CD4-positive, alpha-beta T cell treated with Interleukin-21 for 1 hour (primary cell): ENCODE measurements at regions not wholly inside any gene's neighbourhood (a gene's known extent, or its start where the extent isn't known, plus 50 kb on each side); places are given as distances from the start of the nearest gene placed in this dataset.

Source experiments
- DNase-seq: peaks from one replicate; pipeline ENCODE4 v3.0.0-alpha.2; 2020

DNA sequence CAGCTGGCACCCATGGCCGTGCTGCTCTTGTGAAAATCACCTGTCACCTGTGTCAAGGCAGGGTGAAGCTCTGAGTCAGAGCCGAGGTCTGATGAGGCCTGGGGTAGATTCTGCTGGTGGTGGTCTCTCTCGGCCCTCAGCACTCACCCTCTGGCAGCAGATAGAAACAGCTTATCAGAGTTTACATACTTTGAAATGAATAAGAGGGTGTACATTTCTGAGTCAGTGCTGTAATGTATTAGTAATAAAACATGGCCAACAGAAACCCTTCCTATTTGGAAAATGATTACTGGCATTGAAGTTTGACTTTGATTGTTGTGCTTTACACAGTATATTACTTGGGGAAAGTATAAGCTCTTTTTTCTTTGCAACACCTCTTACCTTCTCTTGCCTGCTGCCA lies 228.8 kb downstream of the SNX10 start:
- DNase-seq: no peak

DNA sequence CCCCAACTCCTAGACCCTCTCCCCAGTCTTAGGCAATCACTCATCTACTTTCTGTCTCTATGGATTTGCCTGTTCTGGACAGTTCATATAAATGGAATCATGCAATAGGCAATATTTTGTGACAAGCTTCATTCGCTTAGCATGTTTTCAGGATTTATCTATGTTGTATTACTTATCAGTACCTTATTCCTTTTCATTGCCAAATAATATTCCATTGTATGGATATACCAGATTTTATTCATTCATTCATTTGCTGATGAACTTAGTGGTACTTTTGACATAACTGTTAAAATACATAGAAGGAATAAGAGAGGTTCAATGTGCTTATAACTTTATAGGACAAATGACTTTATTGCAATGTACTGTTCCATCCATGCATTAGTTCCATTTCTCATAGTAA lies 231.0 kb downstream of the SNX10 start:
- DNase-seq: no peak

DNA sequence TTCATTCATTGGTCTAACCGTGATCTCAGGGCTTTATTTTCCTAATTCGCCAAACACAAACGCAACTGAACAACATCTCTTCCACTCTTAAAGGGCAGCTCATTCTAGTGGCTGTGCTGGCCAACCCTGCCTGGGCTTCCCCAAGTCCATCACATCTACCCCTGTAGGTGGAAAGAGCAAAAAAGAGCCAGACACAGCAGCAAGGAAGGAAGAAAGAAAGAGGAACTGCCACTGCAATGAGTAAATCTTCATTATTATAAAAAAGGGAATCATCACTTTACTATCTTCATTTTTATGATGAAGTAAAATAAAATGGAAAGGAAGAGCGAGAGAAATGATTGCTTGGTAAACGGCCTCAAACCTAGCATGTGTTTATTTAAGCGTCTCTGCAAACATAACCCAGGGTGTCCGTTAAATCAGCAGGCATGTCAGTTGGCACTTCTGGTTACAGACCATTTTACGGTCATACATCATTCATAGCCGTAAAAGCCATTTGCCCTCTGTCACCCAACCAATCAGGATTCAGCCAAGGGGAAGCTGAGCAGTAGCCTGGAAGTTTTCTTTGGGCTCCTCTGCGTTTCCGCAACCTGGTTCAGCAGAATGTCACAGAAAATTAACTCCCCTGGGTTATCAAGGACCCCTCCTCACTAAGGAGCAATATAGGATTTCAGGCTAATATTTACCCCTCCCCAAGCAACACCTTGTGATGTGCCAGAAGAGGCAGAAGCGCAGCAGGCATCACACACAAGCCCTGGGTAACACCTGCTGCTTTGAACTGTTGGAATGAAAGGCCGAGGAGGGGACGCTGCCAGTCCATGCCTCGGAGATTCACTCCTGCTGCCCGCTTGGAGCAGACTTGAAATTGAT lies 234.0 kb downstream of the SNX10 start:
- DNase-seq: no peak

DNA sequence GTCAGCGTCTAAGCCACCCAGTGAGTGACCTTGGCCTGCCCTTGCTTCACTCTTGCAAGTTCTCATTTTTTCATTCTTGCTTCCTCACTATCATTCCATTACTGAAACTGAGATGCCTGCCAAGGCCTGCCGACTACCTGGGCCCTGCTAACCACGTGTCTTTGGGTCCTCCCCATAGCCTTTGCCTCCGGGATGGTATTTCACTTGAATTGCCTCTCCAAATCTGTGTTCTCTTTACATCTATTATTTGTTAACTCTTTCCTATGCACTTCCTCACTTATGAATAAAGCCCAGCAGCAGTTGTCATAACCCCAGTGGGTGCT lies 234.6 kb downstream of the SNX10 start:
- DNase-seq: no peak

DNA sequence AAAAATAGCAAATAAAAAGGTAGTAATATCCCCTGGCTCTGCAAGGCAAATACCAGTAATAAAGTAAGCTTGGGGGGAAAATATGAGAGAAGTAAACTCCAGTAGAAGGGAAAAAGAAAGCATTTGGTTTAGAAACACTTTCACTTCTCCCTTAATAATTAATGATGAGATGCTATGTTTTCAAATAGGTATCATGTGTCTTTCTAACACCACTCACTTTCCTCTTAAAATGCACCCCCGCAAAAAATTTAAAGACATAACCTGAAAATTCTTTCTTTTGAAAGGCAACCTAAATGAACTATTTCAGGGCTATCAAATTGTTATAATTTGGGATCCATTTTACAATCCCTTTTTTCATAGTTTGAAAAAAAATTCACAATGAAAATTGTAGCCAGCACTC lies 240.3 kb downstream of the SNX10 start:
- no peak for DNase-seq

DNA sequence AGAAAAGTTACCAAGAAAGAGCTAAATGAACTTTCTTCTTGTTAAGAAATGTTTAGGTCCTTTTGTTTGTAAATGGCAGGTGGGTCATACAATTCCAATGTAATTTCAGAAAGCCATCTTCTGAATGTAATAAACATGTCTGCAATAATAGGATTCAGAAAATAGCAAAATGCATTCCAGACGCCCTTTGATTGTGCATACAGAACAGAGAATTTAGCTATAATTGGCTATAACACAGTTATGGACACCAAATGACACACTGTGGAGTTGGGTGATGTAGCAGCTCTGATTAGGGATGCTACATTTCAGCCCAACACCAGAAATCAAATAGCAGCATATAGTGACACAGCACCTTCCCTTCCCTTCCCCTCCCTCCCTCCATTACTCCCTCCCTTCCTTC lies 240.8 kb downstream of the SNX10 start:
- DNase-seq: no peak

DNA sequence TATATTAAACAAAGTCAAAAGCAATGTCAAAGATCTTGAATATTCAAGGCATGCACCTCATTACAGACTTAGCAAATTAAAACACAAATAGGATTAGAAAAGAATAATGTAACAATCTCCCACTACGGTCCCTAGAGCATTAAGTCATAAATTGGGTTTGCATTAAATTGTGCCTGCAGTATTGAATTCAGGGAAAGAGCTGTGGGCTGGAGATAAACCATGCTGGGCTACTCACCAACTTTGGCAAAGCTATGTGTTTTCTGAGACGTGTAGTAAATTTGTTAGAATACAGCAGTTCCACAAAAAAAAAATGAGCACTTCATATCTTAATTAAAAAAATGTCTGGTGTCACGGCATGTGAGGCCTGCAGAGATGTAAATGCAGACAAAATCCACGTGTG lies 241.6 kb downstream of the SNX10 start:
- DNase-seq: no peak

DNA sequence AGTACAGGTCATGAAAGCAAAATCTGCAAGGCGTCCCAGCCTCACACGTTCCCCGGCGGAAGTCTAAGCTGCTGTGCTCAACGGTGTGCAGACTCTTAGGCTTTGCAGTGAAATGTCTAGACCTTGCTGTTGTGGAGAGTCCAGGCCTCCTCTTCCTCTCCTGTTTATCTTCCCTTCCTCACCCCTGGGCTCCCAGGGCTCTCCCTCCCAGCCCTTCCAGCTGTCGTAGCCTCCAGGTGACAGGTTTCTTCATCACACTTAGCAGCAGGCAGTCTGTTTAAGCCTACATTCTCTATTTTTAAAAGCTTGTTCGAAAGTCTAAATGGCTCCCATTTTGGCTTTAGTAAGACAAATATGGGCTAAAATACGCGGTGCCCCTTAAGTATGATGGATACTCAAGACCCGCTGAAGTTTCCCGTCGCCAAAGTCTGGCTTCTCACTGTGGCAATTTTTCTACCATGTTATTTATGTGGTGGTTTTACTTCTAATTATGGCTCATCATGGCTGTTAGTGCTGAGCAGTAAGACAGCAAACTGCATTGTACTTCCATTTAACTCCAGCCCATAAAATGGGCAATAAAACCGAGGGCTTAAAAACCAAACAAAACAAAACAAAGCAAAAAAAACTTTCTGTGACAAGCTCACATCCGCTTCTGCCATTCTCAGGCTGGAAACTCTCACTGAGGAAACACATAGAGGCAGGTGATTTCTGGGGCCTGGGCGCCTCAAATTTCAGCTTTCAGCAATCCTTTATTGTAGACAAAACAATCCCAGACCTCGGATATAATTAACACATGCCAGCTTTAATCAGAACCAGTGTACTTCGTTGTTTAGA lies 243.2 kb downstream of the SNX10 start:
- DNase-seq: no peak

DNA sequence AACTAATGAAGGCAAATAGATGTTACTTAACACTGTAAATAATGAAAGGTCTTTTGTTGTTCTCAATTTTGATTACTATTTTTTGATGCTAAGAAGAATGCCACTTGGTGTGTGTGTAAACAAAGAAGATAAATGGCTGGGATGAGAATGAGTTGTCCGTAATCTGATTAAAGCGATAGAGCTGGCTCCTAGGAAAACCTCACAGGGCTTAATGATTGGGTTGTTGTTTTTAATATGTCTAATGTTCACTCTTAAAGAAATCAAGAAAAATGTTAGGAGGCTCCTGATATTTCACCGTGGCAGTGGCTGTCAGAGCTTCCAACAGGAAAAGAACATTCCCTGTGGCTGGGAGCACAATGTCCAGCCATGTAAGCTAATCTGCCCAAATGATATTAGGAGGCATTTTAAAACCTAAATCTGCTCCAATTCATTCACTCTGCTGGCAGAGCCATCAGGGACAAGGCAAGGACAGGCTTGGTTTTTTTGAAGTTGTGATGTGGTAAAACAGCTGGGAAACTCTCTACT lies 243.9 kb downstream of the SNX10 start:
- no peak for DNase-seq

DNA sequence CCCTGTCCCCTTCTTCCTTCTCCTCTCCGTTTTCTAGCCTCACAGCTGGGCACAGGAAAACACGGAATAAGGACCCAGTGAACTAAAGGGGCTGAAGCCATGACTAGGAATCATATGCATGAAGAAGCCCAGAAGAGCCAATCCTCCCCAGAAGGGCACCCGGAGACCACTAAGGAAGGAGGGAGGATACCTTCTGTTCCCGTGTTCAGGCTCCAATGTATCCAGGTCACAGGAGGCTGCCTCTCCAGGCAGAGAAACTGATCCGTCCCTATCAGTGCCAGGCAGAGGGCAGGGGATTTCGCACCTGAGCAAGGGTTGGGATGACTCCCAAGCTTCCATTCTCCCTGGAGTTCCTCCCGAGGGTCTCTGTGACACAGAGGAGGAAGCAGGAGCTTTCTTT lies 246.6 kb downstream of the SNX10 start:
- no peak for DNase-seq

DNA sequence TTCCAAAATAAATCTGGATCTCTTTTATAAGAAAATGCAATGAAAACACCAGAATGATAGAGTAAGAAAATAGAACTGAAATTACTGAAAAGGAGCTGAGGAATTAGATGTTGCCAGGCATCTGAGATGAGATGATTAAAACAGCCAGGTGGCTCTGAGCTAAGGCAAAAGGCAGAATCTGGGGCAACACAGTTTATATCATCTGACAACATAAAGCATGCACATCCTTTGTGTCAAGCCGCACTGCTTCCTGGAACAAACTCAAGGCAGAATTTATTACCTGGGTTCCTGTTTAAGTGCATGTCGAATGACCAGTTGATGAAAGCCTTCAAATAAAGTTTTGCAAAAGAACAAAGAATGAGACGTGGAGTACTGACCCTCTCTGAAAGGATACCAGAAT lies 247.0 kb downstream of the SNX10 start:
- DNase-seq: no peak

DNA sequence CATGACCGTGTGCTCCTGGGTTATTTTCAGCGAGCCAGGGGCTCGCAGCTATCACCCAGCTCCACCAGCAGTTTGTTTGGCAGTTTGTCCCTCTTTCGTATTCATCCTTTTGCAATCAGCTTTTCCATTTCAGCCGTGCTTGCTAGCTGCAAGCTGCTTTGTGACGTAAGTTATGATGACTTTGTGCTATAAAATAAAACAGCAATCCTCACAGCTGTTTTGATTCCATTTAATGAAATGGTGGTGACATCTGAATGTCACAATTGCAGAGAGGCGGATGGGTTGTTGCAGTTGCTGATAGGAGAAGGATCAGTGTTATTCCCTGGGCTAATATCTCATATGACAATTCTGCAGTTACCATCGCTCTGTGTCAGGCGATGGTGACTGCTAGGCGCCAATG lies 251.7 kb downstream of the SNX10 start:
- no peak for DNase-seq

DNA sequence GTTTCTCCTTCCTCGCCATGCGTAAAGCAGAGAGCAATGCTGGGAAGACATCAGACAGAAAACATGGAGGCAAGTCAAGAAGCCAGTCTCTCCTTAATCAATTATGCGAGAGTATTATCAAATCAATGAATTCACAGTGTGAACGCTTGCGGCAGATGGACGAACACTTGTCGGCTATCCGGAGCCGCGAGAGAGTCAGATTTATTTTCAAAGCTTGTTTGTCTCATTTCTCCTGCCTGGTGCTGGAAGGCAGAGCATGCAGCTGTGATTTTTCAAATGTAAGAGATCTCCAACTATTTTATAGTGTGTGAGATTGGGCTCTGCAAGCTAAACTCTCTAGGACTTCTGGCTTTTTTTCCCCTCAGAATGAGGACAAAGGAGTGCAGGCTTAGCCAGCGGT lies 252.3 kb downstream of the SNX10 start:
- DNase-seq: no peak

DNA sequence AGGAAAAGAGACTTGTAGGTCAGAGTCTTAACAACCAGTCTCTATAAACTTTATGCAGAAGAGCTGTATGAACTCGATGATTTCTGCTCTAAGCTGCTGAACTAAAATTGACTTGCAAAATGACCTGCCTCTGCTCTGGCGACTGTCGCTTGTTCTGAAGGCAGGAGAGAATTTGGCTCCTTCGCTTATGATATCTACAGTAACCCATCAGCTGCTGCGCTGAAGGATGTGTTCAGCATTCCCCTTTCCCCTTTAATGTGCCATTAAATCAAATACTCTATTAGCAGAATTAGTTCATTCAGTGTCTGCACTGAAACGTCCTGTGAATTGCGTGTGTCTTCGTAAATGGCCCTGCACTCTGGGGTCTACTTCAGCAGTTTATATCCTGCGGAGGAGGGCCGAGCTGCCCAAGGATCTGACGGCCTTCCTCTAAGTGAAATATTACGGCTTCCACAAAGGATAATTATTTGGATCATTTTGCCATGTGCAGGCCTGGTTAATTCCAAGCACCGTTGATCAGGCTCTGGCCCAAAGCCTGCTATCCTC lies 254.9 kb downstream of the SNX10 start:
- no peak for DNase-seq

DNA sequence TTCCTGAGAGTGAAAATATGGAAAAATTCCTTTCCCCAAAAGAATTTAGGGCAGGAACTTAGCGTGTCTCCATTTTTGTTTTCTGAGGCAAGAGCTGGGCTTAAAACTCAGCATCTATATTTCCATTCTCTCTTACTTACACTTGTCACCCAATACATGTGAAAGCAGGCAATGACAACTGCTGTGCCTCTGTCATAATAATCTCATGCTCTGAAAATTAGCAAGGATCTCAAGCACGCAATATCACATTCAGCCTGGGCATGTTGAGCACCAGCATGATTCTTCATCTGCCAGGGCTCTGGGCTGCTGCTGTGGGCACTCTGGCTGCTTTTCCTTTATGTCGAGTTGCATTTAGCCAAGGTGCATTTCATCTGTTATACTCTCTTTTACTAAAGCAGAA lies 255.5 kb downstream of the SNX10 start:
- DNase-seq: no peak

DNA sequence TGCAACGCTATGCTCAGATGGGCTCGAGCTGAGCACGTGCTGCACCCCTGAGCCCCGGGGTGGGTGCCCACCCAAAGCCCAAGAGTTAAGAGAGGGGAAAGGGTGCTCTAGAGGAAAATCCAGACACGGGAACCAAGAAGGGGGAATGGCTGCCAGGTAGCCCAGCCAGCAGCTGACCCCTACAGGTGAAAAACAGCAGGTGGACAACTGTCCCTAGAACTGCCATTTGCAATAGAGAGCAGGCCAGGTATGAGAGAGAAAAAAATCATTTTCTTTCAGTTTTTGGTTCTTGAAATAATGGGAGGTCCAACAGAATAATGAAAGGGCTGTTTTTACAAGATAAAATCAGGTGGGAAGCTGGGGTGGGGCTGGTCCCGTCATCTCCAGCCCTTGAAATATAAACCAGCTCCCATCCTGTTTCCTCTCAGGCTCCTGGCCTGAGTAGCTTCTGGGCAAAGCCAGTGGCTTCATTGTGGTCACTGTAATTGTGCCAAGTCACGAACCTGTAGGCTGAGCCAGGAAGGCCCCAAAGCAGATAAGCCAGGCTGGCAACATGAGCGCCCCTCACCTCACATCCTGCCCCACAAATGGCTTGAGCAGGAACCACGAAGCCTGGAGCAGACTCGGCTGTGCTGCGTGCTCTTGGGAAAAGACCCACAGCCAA lies 257.8 kb downstream of the SNX10 start:
- no peak for DNase-seq

DNA sequence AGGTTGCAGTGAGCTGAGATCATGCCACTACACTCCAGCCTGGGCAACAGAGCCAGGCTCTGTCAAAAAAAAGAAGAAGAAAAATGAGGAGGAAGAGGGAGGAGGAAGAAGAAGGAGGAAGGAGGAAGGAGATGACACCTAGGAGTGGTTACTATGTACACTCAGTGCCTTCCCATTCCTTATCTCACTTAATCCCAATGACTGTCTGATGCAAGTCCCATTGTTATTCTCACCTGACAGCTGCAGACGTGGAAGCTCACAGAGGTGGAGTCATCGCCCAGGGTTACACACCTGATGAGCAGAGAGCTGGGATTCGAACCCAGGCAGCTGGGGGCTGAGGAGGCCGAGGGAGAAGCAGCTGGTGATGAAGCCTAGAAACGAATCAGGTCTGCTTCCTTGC lies 258.8 kb downstream of the SNX10 start:
- no peak for DNase-seq

DNA sequence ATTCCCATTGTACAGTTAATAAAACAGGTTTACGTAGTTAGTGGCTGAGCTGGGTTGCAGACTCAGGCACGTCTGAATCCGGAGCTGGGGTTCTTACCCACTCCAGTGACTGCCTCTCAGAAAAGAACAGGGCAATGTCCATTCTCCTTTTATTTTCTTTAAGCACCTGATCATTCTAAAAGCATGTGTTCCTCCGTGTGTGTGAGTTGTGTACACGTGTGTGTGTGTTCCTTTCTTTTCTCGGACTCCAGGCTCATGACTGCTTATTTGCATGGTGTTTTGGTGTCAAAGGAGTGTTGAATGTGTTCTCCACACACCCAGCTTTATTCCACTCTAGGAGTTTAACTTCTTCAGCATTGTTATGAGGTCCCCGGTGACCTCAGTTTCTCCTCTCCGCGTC lies 260.1 kb downstream of the SNX10 start:
- no peak for DNase-seq

DNA sequence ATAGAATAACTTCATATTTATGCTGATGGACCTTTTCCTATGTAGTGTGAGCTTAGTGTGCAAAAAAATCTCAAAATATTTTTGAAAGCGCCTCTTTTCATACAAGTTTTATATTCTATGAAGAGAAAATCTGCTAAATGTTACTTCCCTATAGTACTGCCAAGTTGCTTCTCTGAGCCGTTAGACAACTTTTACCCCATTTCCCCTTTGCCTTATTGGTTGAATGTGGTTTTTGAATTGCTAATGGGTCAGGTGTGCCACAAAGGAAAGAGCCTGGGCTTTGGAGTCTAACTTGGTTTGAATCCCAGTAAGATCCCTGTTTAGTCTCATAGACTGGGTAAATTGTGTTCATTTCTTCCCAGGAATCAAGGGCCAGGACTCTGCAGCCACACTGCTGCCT lies 261.5 kb downstream of the SNX10 start:
- DNase-seq: no peak

DNA sequence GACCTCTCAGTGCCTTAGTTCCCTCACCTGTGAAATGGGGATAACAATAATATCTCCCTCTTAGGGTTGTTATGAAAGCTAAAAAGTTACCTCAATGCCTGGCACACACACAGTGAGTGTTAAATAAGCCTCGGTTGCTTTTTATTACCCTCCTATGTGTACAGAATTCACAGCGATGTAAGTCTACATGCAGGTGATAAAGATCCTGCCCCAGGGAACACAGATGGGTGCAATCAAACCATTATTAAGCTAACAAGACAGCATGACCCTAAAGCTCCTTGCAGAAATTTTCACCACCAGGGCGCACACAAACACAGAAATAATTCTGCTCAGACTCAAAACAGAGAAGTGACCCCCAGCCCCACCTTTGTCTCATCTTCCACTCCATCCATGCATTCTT lies 261.9 kb downstream of the SNX10 start:
- no peak for DNase-seq

DNA sequence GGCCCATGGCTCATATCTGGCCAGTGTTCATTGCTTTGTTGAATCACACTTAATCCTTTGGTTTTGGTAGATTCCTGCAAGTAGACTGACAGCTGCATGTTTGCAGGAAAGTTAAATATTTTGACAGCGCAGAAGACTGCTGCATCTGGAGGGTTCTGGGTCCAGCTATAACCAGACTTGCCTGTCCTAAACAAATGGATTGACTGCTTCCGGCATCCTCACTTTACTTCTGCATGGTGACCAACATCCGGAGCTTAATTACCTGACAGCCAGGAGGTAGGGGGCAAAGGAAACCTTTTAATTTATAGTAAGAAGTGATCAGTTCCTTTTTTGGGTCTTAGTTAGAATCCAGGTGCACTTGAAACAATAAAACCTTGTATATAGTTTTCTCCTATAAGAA lies 263.3 kb downstream of the SNX10 start:
- DNase-seq: no peak

DNA sequence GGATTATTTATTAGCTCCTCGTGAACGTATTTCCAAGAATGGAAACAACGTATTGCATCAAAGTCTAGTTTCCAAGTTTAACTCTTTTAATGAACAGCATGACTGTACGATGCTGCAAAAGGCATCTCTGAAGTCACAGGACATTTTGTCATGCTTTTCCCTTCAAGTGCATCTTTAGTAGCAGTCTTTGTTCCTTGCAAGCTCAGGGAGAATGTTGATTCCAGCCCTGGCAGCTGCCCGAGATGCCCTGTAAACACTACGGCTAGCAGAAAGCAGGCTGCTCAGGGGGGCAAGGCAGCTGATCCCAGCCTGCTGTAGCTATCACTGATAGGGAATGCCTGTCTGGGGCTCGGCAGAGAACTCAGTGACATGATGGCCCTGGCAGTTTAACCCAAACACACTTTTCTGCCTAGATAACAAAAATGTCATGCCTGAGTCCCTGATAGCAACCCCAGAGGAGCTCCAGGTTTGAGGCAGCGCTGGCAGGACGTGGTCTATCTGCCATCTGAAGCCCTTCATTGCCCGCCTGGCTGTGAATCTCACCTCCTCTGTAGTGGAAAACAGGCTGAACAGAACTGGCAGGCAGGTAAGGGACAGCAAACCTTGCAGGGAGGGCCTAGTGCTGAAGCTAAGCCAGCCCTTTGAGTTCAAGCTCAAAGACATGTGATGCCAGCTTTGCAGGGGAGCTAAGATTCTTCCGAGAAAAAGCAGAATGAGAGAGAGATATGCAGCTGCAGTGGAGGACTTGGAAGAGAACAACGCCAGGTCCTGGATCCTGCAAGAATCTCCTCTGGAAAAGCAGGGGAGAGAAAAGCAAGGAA lies 264.6 kb downstream of the SNX10 start:
- DNase-seq: no peak
